HG03378 (cell line): ENCODE measurements at regions not wholly inside any gene's neighbourhood (a gene's known extent, or its start where the extent isn't known, plus 50 kb on each side); places are given as distances from the start of the nearest gene placed in this dataset.

Experiments
- ATAC-seq: cut with Tn5 transposase; IDR thresholded peaks from one replicate; pipeline ENCODE4 v1.9.1; 2021; ENCODE audit warnings: mild to moderate bottlenecking, moderate library complexity; ENCODE audit not compliant: unreplicated experiment

DNA sequence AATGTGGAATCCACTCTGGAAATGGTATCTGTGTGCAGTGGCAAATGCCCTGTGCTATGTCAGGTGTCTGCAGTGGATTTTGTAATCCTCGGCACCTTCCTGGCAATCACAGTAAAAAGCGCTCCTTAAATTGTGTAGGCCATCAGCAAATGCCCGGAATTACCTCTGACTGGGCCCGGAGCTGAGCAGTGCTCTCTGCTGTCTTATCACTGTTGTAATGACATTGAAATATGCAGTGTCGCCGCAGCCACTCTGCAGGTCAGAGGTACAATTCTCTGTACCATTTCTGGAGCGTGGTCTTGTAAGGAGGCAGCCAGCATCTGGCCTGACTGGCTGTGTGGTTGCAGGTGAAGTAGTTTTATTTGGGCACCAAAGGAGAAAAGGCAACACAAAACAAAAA lies 416.4 kb upstream of the MKI67 start:
- no peak for ATAC-seq

DNA sequence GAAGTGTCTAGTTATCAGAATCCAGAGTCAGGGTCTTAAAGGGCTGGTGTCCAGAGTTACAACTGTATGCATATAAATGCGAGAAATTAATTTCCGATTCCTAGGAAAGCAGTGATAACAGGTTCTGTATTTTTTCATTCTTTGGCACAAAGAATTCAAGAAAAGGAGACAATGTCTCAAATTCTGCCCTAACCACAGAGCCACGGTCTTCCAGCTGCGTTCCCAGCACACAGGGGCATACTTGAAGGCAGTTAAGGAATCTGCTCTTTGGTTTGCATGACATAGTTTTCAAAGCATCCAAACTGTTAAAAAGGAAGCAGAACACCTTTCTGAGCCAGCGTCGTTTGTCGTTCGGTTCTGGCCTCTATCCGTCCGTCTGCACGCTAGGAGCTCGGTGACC lies 416.9 kb upstream of the MKI67 start:
- ATAC-seq = no peak

DNA sequence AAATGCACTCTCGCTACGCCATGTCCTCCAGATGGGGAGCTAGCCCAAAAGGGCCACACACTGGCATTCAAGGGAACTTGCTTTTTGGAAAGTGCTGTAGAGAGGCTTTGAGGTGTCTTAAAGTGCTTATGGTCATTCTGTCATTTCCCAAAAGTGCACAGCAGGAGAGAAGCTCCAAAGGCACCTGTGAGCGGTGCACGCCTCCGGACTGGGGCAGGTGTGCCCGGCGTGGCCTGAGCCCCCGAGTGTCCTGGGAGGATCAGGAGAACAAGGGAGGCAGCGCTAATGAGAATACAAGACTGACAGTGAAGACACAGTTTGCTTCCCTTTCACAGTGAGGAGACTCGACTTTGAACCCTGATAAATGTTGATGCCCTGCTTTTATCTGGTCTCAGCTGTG lies 419.0 kb upstream of the MKI67 start:
- no peak for ATAC-seq

DNA sequence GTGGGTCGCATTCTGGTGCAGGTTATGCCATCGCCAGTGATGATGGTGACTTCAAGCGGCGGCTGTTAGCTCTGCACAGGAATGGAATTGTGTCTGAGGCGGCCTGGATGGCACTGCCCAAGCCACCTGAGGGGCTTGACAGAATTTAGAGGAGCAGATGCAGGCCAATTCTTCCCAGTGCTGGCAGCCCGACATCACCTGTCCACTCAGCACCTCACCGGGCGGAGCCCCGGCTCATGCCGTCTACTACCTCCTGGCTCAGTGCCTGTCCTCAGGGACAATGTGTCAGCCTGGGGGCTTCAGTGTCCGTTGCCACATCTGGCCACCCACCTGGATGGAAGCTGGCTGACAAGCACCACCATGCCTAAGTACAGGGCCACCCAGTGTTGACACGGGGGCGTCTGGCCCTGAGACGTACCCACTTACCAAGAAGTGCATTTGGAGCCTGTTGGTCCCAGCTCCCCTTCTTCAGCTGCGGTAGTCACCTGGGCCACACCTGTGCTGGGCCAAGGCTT lies 420.5 kb upstream of the MKI67 start:
- no peak for ATAC-seq

DNA sequence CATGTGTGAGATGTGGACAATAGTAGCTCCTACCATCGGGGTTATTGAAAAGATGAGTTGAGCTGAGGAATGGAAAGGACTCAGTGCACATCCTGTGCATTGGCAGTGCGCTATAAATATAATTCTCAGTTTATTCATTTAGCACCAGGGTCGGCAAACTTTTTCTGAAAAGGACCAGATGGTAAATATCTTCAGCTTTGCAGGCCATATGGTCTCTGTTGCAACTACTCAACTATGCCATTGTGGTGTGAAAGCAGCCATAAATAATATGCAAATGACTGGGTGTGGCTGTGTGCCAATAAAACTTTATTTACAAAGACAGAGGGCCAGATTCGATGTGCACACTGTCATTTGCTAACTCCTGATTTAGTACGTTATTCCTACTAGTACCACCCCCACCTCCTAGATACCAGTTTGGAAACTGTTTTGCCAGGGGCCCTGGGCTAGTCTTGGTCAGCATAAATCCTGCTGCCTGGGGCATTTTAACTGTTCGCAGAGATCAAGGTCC lies 422.9 kb upstream of the MKI67 start:
- no peak for ATAC-seq

DNA sequence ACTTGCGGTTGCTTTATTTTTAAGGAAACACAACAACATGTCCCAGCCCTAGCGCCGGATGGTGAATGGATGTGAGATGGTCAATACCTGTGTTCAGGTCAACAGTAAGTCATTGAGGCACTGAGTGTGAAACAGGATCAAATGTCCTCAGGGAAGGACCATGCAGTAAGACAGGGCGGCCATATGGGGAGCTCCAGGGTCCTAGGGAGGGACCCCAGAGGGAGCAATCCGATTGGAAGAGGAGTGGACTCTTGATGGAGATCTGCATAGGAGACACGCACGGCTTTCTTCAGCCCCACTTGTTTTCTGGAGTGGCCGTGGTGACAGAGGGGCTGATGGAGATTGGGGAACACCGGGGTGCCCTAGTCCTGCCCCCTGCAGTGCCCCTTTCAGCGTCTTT lies 423.8 kb upstream of the MKI67 start:
- ATAC-seq = no peak

DNA sequence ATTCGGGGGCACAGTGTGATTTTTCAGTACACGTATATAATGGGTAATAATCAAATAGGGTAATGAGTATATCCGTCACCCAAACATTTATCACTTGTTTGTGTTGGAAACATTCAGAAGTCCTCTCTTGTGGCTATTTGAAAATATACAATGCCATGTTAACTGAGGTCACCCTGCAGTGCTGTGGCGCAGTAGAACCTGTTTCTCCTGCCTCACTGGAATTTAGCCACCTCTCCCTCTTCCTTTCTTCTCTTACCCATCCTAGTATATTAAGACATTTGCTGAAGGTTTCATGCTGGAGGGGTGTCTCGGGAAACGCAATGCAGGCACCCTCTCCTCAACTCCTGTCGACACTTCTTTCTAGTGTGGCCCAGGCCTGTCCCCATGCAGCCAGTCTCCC lies 425.3 kb upstream of the MKI67 start:
- no peak for ATAC-seq

DNA sequence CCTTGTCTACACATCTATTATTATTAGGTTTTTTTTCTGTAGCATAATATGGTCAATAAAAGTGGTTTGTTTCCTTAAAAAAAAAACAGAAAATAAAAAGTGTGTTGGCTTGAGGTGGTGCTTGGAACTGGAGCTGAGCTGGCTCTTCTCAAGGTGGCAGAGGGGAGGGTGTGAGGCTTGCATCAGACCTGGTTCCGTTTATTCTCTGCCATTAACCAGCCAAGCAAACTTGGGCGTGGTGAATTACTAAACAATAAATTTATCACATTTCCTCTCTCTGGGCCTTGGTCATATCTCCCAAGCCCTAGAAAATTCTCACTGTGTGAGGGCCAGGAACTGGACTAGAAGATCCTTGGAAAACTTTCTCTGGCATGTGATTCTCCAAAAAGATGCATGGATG lies 427.5 kb upstream of the MKI67 start:
- ATAC-seq = no peak

DNA sequence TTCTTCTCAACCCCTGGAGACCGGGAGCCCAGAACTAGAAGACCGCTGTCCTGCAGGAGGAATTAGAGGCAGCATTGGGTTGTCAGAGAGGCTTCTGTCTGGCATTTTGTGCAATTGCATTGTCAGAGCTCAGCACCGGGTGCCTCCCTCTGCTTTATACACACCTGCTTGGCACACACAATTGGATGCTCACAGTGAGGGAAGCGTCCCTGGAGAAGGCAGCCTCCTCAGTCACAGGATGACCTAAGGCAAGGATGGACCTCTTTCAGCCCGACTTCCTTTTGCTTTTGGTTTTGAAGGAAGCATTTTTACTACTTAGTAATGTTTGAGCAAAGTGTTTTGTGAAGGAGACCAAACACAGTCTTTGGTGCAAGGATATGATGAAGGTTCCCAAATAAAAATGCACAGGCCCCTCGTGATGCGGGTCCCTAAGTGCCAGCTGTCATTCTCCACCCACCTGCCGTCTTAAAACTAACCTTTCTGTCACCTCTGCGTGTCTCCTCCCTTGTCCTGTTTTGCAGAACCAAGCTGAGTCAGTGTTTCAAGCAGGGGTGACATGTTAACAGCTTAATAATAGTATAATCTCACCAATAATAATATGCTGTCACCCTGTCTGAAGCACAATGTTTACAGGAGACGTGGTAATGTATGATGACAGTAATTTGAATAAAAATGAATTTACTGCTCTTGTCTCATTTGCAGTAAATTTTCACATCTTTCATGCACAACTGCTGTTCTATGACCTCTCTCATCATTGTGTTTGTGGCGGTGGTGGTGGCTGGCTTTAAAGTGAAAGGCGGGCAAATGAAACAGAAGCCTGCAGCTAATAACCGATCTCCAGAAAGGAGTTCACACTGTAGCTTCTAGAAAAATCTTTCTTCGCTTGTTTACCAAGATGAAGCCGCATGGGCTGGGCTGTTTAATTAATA lies 430.2 kb upstream of the MKI67 start:
- no peak for ATAC-seq

DNA sequence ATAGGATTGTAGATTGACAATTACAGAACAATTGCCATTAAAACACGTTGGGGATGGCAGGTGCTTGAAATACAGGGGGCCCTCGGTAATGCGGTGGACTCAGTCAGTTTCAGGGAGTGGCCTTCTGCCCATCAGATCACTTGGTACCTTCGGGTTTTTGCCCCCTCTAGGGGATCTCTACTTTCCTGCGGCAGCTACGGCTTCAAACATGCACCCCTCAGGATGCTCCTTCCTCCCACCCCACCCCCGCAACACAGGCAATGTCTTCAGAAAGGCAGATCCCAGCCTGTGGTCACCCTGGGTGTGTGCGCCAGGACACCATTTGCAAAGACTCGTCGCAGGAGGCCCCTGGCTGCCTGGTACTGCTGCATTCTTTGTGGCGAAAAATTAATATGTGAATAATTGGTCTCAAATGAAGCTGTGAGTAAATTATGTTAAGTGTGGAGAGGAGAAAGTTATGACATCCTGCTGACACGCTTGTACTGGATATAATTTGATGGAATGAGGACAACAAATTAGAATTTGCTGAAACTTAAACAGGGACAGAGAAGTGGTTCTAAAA lies 431.0 kb upstream of the MKI67 start:
- no peak for ATAC-seq

DNA sequence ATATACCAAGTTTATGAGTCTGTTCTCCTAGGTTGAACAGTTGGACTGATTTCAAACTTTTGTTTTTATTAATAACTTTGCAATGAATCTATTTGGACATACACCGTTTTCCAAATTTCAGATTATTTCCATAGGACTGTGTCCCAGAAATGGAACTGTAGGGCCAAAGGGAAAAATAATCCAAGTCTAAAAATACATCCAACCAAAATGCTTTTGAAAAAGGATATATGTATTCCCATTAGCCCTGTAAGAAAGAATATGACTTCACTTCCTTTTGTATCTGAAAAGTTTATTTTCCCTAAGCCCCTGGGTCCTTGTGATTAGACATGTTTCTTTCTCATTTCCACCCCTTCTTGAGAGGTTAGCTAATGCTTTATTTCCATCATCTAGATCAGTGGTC lies 434.2 kb upstream of the MKI67 start:
- ATAC-seq = no peak

DNA sequence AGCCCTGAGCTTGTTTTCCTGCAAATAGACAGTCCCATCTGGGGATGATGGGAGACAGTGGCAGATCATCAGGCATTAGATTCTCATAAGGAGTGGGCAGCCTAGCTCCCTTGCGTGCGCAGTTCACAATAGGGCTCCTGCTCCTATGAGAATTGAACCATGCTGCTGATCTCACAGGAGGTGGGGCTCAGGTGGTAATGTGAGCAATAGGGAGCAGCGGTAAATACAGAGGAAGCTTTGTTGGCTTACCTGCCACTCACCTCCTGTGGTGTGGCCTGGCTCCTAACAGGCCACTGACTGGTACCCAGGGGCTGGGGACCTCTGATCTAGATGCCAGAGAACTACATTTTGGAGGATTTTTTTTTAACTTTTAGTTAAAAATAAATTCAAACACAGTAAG lies 434.8 kb upstream of the MKI67 start:
- ATAC-seq = no peak

DNA sequence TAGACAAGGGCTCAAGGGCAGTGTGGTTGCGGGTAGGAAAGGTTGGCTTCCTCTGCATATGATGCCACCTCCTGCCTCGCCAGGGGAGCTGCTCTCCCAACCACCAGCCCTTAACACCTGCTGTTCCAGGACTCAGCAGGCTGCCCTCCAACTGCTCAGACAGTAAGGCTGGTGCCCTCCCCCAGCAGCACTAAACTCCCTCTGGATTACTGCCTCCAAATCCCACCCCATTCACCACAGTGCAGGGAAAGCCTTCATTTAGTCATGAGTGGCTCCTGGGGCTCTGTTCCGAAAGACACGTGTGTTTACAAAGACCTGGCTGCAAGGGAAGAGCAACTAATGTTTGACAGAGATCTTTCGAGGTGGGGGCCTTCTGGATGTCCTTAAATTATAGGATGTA lies 437.2 kb upstream of the MKI67 start:
- ATAC-seq = no peak

DNA sequence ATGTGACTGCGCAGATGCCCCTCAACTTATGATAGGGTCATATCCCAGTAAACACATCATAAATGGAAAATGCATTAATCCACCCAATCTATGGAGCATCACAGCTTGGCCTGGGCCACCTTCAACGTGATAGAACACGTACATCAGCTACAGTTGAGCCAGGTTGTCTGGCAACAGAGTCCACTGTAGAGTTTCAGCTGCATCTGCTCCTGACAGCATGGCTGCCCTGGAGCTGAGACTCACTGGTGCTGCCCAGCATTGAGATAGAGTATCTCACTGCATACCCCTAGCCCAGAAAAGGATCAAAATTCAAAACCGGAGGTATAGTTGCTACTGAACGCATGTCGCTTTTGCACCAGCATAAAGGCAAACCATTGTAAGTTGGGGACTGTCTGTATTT lies 437.7 kb upstream of the MKI67 start:
- no peak for ATAC-seq

DNA sequence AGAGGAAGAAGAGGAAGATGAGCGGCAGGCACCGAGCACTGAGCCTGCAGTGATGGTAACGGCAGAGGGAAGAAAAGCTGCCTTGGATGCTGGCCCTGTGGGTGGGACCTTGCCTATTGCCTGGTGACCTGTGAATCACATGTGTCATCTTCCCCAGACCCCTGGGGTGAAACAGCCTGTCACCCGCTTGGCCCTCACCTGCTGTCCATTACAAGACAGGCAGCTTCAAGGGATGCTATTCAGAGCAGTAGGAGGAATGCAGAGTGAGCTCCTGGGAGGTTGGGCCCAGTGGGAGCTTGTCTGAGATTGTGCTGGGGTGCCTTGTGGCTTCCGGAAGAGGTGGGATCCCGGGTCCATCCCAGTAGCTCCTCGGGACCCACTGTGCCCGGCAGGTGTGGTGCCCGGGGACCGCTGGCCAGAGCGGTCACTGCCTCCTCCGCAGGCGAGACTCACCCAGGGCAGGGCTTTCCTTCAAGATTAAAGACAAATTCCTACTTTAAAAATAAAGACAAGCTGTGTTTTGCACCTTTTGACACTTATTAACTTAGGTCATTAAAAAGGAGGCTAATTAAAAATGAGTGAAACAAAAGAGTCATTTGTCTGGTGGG lies 440.2 kb upstream of the MKI67 start:
- ATAC-seq = no peak

DNA sequence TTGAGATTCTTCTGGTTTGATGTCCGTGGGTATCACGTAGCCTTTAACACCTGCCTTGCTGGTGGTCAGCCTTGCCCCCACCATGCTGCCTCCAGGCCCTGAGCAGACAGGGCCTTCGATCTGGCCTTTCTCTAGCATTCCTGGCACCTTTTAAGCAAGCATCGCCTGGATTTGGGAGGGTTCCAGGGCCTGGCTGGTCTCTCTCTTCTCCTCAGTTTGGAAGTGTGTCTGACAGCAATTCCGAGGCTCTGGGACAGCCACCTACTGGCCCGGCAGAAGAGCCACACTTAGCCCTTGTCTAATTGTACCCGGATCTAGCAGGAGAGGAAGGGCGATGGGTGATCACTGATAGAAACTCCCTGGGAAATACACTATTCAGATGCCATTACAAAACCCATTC lies 441.3 kb upstream of the MKI67 start:
- ATAC-seq = no peak

DNA sequence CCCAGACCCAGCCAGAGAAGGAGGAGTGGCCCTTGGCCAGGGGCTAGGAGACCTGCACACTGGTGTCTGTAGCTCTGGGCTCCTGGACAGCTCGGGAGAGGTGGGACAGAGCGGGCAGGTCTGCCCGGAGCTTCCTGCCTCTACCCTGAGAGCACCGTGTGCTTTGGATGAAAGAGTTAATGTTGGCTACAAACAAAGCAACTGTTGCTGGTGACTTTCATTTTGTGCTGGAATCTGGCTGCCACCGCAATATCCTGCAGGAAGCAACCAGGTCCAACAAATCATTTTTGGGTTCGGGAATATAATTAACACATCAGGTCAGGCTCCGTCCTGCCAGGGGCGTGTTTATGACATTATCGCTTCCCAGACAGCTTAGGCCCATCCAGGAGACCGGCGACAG lies 441.8 kb upstream of the MKI67 start:
- ATAC-seq = no peak

DNA sequence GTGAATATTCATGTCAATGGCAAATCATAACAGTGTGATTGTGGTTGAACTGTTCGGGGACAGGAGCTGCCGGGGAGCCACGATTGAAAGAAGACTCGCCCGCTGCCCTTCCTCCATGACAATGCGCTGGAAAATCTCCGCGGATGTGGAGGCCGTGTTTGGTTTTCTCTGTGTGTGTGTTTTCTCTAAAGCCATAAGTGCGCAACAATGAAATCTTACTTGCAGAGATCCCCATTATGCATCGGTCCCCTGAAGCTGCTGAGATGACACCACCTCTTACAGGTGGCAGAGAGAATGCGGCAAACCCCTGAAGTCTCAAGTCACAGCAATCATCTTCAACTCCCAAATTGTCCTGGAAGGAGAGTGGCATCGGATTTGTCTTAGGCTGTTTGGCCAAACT lies 442.3 kb upstream of the MKI67 start:
- ATAC-seq = no peak

DNA sequence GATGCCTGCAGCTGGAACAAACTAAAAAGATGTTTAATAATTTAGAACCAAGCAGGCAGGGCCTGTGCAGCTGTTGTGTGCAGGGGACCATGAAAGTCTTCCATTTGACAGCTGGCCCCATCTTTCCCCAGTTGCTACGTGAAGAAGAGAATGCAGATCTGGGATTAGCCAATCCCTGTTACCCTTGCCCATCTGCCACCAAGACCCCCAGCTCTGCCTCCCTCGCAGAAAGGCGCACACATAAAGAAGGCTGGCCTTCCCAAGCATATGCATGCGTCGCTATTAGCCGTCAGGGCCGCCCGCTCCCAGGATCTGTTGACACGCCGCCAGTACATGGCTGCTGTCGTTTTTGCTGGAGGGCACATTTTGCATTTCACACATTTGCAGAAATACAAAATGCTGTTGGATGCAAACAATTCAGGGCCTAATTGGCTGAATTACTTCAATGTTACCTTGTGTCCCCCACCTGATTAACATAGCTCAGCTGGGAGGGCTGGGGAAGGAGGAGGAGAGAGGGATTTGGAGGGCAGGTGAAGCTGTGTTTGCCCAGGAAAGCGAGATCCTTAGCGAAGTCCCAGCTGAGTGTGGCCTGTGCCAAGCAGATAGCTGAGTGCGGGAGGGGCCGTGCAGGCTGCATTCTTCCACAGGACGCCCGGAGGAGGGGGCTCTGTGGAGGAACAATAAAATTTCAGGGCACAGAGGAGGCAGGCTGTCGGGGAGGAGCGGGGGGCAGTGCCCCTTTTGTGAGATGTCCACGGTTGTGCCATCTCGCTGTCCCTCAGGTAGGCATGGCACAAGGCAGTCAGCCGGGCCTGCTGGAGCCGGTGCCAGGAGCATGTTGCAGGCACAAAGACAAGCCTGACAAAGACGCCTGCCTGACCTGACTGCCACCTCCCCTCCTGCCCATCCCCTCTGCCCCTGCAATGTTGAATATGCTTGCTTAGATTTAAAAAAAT lies 443.0 kb upstream of the MKI67 start:
- ATAC-seq = no peak

DNA sequence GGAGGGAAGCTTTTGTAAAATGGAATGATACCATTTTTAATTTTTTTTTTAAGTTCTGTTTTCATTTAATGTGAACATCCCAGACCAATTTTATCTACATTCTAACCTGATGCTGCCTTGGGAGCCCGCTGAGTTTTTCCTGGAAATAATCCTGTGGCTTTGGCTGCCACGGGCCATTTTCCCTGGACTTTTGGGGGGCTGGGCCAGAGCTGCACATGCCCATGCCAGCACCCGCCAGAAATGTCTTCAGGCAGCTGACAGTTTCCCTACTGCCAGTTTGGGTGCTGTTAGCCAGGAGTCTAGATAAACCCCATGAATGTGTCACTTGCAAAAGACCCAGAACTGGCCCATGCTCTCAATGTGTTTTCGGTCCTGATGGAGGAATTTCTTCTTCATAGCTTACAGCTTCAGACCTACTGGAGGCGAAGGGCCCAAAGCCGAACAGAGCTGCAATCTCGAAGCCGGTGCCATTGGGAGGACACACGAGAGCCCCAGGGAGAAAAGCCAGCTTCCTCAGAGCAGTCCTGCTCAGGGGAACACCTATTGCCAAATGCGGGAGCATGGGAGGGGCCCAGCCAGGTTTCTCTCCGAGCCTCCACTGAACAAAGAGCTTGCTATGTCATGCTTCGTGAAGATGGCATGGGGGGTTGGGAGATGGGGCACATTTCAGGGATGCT lies 444.2 kb upstream of the MKI67 start:
- ATAC-seq = no peak
